ENCODE measurements at regions not wholly inside any gene's neighbourhood (a gene's known extent, or its start where the extent isn't known, plus 50 kb on each side); places are given as distances from the start of the nearest gene placed in this dataset.

DNA sequence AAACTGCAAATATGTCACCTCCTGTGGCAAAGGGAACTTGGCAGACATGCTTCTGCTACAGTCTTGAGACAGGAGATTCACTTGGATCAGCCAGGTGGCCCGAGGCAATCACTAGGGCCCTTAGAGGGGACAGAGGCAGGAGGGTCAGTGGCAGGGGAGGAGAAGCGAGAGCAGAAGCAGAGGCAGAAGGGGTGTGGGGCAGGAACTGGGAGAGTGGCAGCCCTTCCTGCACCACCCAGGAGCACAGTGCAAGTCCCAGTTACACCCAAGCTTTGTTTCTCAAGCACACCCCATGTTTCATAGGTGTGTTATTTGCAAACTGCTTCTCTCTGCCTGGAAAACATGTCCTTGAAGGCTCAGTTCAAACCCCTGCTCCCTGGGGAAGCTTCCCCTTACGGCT, 309.7 kb upstream of the MYT1L start:
- ChIA-PET POLR2A (no interaction called here), RAD21 (ENCODE audit: unreplicated experiment) (no interaction called here), CTCF (no interaction called here), SMC1A (ENCODE audit: uncharacterized antibody, unreplicated experiment) (no interaction called here)
- no peak for ATAC-seq
- TF ChIP-seq SPI1 (IDR thresholded peaks at IDR 0.05; ENCODE audit: borderline replicate concordance, insufficient read depth, low read depth, low read length): no peak
- no peak for TF ChIP-seq RCOR1 (conservative IDR thresholded peaks at IDR 0.05; ENCODE audit: low read depth, low read length)
- no peak for TF ChIP-seq SIX5 (IDR thresholded peaks at IDR 0.05; ENCODE audit: low read depth, low read length, severe bottlenecking)
- no peak for TF ChIP-seq CBFB (IDR thresholded peaks at IDR 0.05; ENCODE audit: low read depth)
- no peak for TF ChIP-seq YBX1 (IDR thresholded peaks at IDR 0.05)
- TF ChIP-seq POLR2AphosphoS2 (IDR thresholded peaks at IDR 0.05; ENCODE audit: low read depth, low read length): no peak
- no peak for TF ChIP-seq SUZ12 (IDR thresholded peaks at IDR 0.05; ENCODE audit: unreplicated experiment)
- no peak for TF ChIP-seq DPF2 (IDR thresholded peaks at IDR 0.05)
- H2AFZ ChIP-seq (ENCODE audit: control insufficient read depth, low read depth, low read length): no peak overlapping the region
- no peak overlapping the region for H3K4me3 ChIP-seq
- 0% methylated on average over 3 of the region's 3 CpGs for WGBS (ENCODE audit: insufficient coverage, insufficient replicate concordance, low lambda C conversion rate, missing lambda C conversion rate)
- intact Hi-C loops (cut with micrococcal nuclease; ENCODE audit: unreplicated experiment): no loop called here
- no peaks in the 10 kb centered on the region for H3K79me2 ChIP-seq (ENCODE audit: control insufficient read depth, insufficient read depth, low read length)
- FAIRE-seq: no peak
- H3K9ac ChIP-seq (ENCODE audit: control insufficient read depth, insufficient read depth, low read length): no peak overlapping the region
- no peaks in the 10 kb centered on the region for H3K4me1 ChIP-seq (ENCODE audit: control insufficient read depth, insufficient read depth, low read length)
- no peak for DNase-seq (ENCODE audit: low read depth, low spot score)
- H3K4me2 ChIP-seq (ENCODE audit: control insufficient read depth, insufficient read depth): no peak overlapping the region
- no peaks in the 10 kb centered on the region for H3K27me3 ChIP-seq (replicated peaks in 1 of 2; ENCODE audit: control insufficient read depth in 2 of 2, insufficient read depth in 2 of 2, low read length in 1 of 2)
- in situ Hi-C loops (cut with MboI): no loop called here
- H3K27ac ChIP-seq (ENCODE audit: control insufficient read depth, insufficient read depth): no peak overlapping the region
- BruUV-seq (replicated peaks): no TSS peak
- no peaks in the 10 kb centered on the region for H3K36me3 ChIP-seq (ENCODE audit: control insufficient read depth in 2 of 2, insufficient read depth in 2 of 2, low read length in 1 of 2)
- no peaks in the 10 kb centered on the region for H4K20me1 ChIP-seq (ENCODE audit: control insufficient read depth, insufficient read depth)
- H3K9me3 ChIP-seq (replicated peaks; ENCODE audit: control insufficient read depth, insufficient read depth, low read length): no peaks in the 10 kb centered on the region

DNA sequence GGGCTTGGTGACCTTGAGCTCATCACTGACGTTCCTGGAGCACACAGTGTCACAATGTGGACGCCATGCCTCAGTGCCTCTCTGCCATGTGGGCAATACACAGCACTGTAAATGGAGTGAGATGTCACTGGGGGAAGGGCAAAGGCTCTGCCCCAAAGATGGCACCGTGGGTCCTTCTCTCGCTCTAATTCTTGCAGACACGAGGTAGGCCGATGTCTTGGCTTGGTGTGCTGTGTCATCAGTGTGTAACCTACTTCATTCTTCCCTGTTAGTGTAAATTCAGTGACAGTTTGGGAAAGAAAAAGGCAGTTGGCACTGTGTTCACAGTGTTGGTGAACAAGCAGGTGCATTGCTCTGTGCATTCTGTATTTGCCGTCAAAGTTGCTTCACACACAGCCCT, 309.3 kb upstream of the MYT1L start:
- H4K20me1 ChIP-seq (ENCODE audit: control insufficient read depth, insufficient read depth): no peaks in the 10 kb centered on the region
- no peak for DNase-seq (ENCODE audit: low read depth, low spot score)
- H2AFZ ChIP-seq (ENCODE audit: control insufficient read depth, low read depth, low read length): no peak overlapping the region
- H3K9me3 ChIP-seq (replicated peaks; ENCODE audit: control insufficient read depth, insufficient read depth, low read length): no peaks in the 10 kb centered on the region
- ChIA-PET CTCF (no interaction called here), SMC1A (ENCODE audit: uncharacterized antibody, unreplicated experiment) (no interaction called here), POLR2A (no interaction called here), RAD21 (ENCODE audit: unreplicated experiment) (no interaction called here)
- H3K27me3 ChIP-seq (replicated peaks in 1 of 2; ENCODE audit: control insufficient read depth in 2 of 2, insufficient read depth in 2 of 2, low read length in 1 of 2): no peaks in the 10 kb centered on the region
- ATAC-seq: no peak
- 19% methylated on average over 7 of the region's 7 CpGs for WGBS (ENCODE audit: insufficient coverage, insufficient replicate concordance, low lambda C conversion rate, missing lambda C conversion rate)
- no peaks in the 10 kb centered on the region for H3K79me2 ChIP-seq (ENCODE audit: control insufficient read depth, insufficient read depth, low read length)
- no peaks in the 10 kb centered on the region for H3K36me3 ChIP-seq (ENCODE audit: control insufficient read depth in 2 of 2, insufficient read depth in 2 of 2, low read length in 1 of 2)
- no peaks in the 10 kb centered on the region for H3K4me1 ChIP-seq (ENCODE audit: control insufficient read depth, insufficient read depth, low read length)
- H3K27ac ChIP-seq (ENCODE audit: control insufficient read depth, insufficient read depth): no peak overlapping the region
- in situ Hi-C loops (cut with MboI) (no loop called here), intact Hi-C loops (cut with micrococcal nuclease; ENCODE audit: unreplicated experiment) (no loop called here)
- H3K4me3 ChIP-seq: no peak overlapping the region
- H3K4me2 ChIP-seq (ENCODE audit: control insufficient read depth, insufficient read depth): no peak overlapping the region
- BruUV-seq (replicated peaks): no TSS peak
- FAIRE-seq: no peak
- H3K9ac ChIP-seq (ENCODE audit: control insufficient read depth, insufficient read depth, low read length): no peak overlapping the region
- TF ChIP-seq CBX3 (IDR thresholded peaks at IDR 0.05; ENCODE audit: borderline replicate concordance, low read depth): no peak
- no peak for TF ChIP-seq EED (IDR thresholded peaks at IDR 0.05; ENCODE audit: low read depth)
- TF ChIP-seq TCF7 (IDR thresholded peaks at IDR 0.05; ENCODE audit: borderline replicate concordance): no peak
- no peak for TF ChIP-seq ZZZ3 (IDR thresholded peaks at IDR 0.05; ENCODE audit: control insufficient read depth, insufficient read length, low read depth)
- no peak for TF ChIP-seq WRNIP1 (IDR thresholded peaks at IDR 0.05; ENCODE audit: borderline replicate concordance, low read depth, low read length)
- no peak for TF ChIP-seq STAT1 (conservative IDR thresholded peaks at IDR 0.05)
- TF ChIP-seq, protein P1, sequence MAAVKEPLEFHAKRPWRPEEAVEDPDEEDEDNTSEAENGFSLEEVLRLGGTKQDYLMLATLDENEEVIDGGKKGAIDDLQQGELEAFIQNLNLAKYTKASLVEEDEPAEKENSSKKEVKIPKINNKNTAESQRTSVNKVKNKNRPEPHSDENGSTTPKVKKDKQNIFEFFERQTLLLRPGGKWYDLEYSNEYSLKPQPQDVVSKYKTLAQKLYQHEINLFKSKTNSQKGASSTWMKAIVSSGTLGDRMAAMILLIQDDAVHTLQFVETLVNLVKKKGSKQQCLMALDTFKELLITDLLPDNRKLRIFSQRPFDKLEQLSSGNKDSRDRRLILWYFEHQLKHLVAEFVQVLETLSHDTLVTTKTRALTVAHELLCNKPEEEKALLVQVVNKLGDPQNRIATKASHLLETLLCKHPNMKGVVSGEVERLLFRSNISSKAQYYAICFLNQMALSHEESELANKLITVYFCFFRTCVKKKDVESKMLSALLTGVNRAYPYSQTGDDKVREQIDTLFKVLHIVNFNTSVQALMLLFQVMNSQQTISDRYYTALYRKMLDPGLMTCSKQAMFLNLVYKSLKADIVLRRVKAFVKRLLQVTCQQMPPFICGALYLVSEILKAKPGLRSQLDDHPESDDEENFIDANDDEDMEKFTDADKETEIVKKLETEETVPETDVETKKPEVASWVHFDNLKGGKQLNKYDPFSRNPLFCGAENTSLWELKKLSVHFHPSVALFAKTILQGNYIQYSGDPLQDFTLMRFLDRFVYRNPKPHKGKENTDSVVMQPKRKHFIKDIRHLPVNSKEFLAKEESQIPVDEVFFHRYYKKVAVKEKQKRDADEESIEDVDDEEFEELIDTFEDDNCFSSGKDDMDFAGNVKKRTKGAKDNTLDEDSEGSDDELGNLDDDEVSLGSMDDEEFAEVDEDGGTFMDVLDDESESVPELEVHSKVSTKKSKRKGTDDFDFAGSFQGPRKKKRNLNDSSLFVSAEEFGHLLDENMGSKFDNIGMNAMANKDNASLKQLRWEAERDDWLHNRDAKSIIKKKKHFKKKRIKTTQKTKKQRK (IDR thresholded peaks at IDR 0.05; ENCODE audit: low read depth, low read length): no peak

Data from GM12878 (cell line).